ENCODE measurements at regions not wholly inside any gene's neighbourhood (a gene's known extent, or its start where the extent isn't known, plus 50 kb on each side); places are given as distances from the start of the nearest gene placed in this dataset.

DNA sequence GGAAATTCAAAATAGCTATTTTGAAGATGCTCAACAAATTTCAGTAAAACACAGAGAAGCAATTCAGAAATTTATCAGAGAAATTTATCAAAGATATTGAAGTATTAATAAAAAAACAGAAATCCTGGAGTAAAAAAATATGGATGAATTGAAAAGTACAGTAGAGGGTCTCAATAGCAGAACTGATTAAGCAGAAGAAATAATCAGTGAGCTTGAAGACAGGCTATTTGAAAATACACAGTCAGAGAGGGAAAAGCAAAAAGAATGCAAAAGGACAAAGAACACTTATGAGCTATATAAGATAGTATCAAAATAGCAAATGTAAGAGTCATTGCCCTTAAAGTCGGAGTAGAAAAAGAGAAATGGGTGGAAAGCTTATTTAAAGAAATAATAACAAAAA is 107.9 kb upstream of the PPP2R2B start:
- TF ChIP-seq, protein P1, sequence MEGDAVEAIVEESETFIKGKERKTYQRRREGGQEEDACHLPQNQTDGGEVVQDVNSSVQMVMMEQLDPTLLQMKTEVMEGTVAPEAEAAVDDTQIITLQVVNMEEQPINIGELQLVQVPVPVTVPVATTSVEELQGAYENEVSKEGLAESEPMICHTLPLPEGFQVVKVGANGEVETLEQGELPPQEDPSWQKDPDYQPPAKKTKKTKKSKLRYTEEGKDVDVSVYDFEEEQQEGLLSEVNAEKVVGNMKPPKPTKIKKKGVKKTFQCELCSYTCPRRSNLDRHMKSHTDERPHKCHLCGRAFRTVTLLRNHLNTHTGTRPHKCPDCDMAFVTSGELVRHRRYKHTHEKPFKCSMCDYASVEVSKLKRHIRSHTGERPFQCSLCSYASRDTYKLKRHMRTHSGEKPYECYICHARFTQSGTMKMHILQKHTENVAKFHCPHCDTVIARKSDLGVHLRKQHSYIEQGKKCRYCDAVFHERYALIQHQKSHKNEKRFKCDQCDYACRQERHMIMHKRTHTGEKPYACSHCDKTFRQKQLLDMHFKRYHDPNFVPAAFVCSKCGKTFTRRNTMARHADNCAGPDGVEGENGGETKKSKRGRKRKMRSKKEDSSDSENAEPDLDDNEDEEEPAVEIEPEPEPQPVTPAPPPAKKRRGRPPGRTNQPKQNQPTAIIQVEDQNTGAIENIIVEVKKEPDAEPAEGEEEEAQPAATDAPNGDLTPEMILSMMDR (IDR thresholded peaks at IDR 0.05; ENCODE audit: low read depth, low read length), result no peak
- no peak for TF ChIP-seq EZH2phosphoT487 (IDR thresholded peaks at IDR 0.05; ENCODE audit: low read depth)
